ENCODE measurements at regions not wholly inside any gene's neighbourhood (a gene's known extent, or its start where the extent isn't known, plus 50 kb on each side); places are given as distances from the start of the nearest gene placed in this dataset.

DNA sequence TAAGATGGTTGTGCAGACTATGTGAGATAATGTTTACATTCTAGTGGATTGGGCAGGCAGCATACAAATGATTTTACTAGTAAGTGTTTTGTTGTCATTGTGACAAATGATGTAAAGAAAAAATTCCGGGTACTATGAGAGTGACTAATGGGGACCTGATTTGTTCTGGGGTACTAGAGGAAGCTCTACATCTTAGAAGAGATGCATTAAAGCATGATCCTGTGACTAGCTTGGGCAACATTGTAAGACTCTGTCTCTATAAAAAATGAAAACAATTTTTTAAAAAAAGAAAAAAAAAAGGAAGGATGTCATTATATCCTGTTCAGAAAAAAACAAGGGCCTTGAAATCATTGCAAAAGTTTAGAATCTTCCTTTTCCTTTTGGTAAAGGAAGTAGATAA lies 58.1 kb upstream of the MYRIP start:
- DNase-seq, result no peak

DNA sequence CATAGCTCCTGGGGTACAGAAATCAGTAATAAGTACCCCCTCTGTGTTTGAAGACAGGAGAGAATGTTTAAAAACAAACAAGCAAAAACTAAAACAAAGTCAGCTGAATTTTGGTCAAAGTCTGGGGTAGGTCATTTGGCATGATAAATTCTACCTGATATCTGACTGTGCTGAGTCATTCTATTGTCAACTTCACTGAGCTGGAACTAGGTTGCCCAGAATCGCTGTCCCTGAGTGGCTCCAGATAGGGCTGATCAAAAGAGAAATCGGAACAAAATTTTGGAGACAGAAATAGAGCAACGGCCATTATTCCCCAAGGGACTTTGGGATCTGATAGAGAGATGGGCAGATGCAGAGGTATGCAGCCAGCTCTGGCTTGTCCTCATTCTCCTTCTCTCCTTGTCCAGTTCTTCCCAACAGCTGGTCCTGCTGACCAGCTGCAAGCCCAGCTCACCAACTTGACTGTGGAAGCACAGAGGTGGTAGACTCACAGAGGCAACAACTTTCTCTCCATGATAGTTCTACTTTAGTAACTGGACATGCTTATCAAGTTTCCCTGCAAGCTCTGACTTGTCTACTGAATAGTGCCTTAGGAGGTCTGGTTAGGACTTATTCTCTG lies 57.3 kb upstream of the MYRIP start:
- DNase-seq, result no peak

DNA sequence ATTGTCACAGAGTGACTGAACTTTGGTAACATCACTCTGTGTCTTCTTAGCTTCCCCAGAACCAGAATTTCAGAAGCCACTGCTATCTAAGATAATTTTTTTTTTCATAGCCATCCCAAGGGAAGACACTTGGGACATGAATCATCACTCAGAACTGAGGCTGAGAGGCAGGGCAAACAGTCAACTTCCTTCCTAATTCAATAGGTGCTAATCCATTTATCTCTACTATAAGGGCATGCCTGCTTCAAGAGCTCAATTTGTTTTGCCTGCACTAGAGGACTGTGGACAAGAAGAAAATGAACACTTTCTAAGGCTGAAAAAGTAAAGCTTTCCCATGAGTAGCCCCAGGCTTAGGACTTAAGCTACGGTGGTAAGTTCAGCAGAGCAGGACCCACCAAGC lies 56.7 kb upstream of the MYRIP start:
- no peak for DNase-seq

DNA sequence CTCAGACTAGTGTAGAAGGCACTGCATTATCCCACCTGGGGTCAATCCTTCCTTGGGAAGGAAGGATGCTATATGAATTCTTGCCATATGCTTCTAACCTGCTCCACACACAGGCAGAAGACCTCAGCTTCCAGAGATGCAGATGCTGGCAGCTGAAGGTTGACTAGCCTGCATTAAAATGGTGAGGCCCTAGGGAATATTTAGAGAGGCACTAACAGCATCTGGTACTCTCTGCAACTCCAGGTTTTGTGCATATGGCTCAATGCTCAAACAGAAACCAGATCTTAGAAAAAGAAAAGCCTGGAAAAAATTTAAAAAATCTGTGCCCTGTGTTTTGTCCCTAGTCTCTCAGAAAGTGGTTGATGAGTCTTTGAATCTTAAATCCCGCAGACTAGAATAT lies 56.0 kb upstream of the MYRIP start:
- peak in 1 of 2 experiments; percentile 4 for DNase-seq

DNA sequence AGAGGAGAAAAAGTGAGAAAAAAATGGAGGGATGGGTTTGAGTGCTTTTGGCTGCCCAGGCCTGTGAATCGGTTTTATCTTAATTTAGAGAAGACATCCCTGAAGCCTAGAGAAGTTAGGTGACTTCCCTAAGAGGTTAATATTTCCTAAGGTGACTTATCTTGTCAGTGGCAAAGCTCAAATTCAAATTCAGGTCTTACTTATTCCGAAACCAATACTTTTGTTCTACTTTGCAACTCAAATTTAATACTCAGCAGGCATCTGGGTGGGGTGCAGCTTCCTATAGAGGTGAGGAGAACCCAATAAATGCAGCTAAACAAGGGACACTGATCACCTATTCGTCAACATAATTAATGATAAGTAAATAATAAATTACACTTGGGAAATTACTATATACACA lies 54.9 kb upstream of the MYRIP start:
- DNase-seq, result no peak

DNA sequence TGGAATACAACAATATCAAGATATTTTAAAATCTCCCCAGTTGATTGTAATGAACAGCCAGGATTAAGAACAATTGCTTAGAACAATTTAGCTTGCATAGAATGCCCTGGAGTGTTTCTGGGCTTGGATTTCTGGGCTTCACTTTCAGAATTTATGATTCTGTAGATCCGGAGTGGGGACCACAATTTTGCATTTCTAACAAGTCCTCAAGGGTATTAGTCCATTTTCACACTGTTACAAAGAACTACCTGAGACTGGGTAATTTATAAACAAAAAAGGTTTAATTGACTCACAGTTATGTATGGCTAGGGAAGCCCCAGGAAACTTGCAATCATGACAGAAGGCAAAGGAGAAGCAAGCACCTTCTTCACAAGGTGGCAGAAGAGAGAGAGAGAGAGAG lies 54.3 kb upstream of the MYRIP start:
- no peak for DNase-seq

DNA sequence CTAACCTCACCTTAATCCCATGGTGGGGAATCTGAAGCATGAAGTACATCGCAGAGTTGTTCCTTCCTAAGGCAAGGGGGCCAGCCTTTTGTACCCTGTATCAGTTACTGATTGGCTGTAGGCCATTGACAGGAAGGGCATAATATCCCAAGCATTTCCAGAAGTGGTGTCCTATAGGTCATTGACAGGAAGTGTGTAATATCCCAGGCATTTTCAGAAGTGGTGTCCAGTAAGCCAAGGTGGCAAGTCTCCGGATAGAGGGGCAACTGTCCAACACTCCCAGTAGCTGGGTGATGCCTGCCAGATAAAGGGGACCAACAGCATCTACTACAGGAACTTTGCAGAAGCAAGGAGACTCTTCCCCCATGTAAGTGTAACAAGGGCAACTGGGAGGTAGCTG lies 52.1 kb upstream of the MYRIP start:
- DNase-seq, result no peak

Measured in NCI-H526 (cell line).